CD4-positive, alpha-beta memory T cell (primary cell): ENCODE measurements at regions not wholly inside any gene's neighbourhood (a gene's known extent, or its start where the extent isn't known, plus 50 kb on each side); places are given as distances from the start of the nearest gene placed in this dataset.

Experiments
- CTCF ChIA-PET: fragments of 350-600 bp; sonication (Branson Sonifier 250); formaldehyde crosslinking; loops from one replicate; lab custom pipeline; 2021; ENCODE audit warnings: inconsistent platforms; ENCODE audit not compliant: partially characterized antibody; lab: Charles Lee
- POLR2A ChIA-PET: fragments of 350-600 bp; sonication (Branson Sonifier 250); formaldehyde crosslinking; loops from one replicate; lab custom pipeline; 2021; ENCODE audit not compliant: partially characterized antibody; lab: Charles Lee
- DNase-seq, 5 donors: peaks; one replicate each; pipeline versions ENCODE4 v3.0.0 to v3.0.0-alpha.2; 2020 to 2022; ENCODE audit warnings: mixed read lengths in 1 of 5
- H3K27ac ChIP-seq: one replicate; pipeline ENCODE4 v1.7.0; 2013; ENCODE audit warnings: low read depth, low read length
- H3K27me3 ChIP-seq: 2 replicates; pipeline ENCODE4 v1.7.0; 2013; ENCODE audit warnings: mild to moderate bottlenecking, low read length, moderate library complexity; ENCODE audit not compliant: insufficient read depth
- H3K36me3 ChIP-seq: 2 replicates; pipeline ENCODE4 v1.7.0; 2013; ENCODE audit warnings: mild to moderate bottlenecking, low read length, moderate library complexity; ENCODE audit not compliant: insufficient read depth
- H3K4me1 ChIP-seq: 2 replicates; pipeline ENCODE4 v1.7.0; 2013; ENCODE audit warnings: mild to moderate bottlenecking, low read length, moderate library complexity; ENCODE audit not compliant: insufficient read depth
- H3K4me3 ChIP-seq, 2 donors: one replicate each; pipeline ENCODE4 v1.7.0; 2013; ENCODE audit warnings: low read length in 2 of 2, mild to moderate bottlenecking in 1 of 2
- H3K9me3 ChIP-seq, 2 donors: one replicate each; pipeline ENCODE4 v1.7.0; 2013; ENCODE audit warnings: low read length in 2 of 2, control low read depth in 1 of 2; ENCODE audit not compliant: control insufficient read depth in 1 of 2
- H3K27ac Mint-ChIP-seq, 7 donors: one replicate each; pipeline ENCODE4 v1.8.0; 2020 to 2021; ENCODE audit warnings: mixed read lengths in 7 of 7, mild to moderate bottlenecking in 6 of 7, inconsistent platforms in 3 of 7, moderate library complexity in 3 of 7
- H3K27me3 Mint-ChIP-seq, 2 donors: one replicate each; pipeline ENCODE4 v1.8.0; 2020 to 2021; ENCODE audit warnings: mixed read lengths in 2 of 2
- H3K36me3 Mint-ChIP-seq, 2 donors: one replicate each; pipeline ENCODE4 v1.8.0; 2020 to 2021; ENCODE audit warnings: mixed read lengths in 2 of 2, inconsistent platforms in 1 of 2, mild to moderate bottlenecking in 1 of 2
- H3K4me1 Mint-ChIP-seq, 4 donors: one replicate each; pipeline ENCODE4 v1.8.0; 2020 to 2021; ENCODE audit warnings: mixed read lengths in 4 of 4, mild to moderate bottlenecking in 1 of 4
- H3K4me3 Mint-ChIP-seq, 8 donors: one replicate each; pipeline ENCODE4 v1.8.0; 2020 to 2021; ENCODE audit warnings: mixed read lengths in 8 of 8, mild to moderate bottlenecking in 7 of 8, moderate library complexity in 6 of 8, inconsistent platforms in 3 of 8
- H3K9me3 Mint-ChIP-seq, 8 donors: one replicate each; pipeline ENCODE4 v1.8.0; 2020 to 2021; ENCODE audit warnings: mixed read lengths in 8 of 8, mild to moderate bottlenecking in 5 of 8, inconsistent platforms in 3 of 8, moderate library complexity in 1 of 8
- intact Hi-C: fragments of 100-400 bp; cut with micrococcal nuclease; formaldehyde crosslinking; loops from one replicate; pipeline ENCODE4 v1.15.1; 2023

- no peak for DNase-seq
- POLR2A ChIA-PET = no interaction called here
- Histone ChIP-seq H3K9me3 (no peaks in the 10 kb centered on the region), H3K27me3 (no peaks in the 10 kb centered on the region), H3K27ac (no peak overlapping the region), H3K36me3 (no peaks in the 10 kb centered on the region), H3K4me3 (no peak overlapping the region), H3K4me1 (no peaks in the 10 kb centered on the region)
- H3K27me3 Mint-ChIP-seq = no peaks in the 10 kb centered on the region
- H3K4me1 Mint-ChIP-seq = no peaks in the 10 kb centered on the region
- peaks cover 0 to 2% (median 0%) of the 10 kb centered on the region in 8 donors for H3K9me3 Mint-ChIP-seq
- intact Hi-C loops = no loop called here
- H3K36me3 Mint-ChIP-seq = no peaks in the 10 kb centered on the region
- H3K4me3 Mint-ChIP-seq = no peak overlapping the region
- CTCF ChIA-PET = no interaction called here
- H3K27ac Mint-ChIP-seq = no peak overlapping the region
Measured at GRCh38 chr12:41700940-41701339, 443.7 kb downstream of the GXYLT1 start.

- ChIA-PET CTCF (no interaction called here), POLR2A (no interaction called here)
- Histone ChIP-seq H3K27ac (no peak overlapping the region), H3K27me3 (no peaks in the 10 kb centered on the region), H3K4me1 (no peaks in the 10 kb centered on the region), H3K9me3 (no peaks in the 10 kb centered on the region), H3K36me3 (no peaks in the 10 kb centered on the region), H3K4me3 (no peak overlapping the region)
- H3K9me3 Mint-ChIP-seq = peaks cover 0 to 2% (median 0%) of the 10 kb centered on the region in 8 donors
- intact Hi-C loops = no loop called here
- H3K36me3 Mint-ChIP-seq = no peaks in the 10 kb centered on the region
- no peaks in the 10 kb centered on the region for H3K27me3 Mint-ChIP-seq
- no peak overlapping the region for H3K27ac Mint-ChIP-seq
- DNase-seq = no peak
- no peak overlapping the region for H3K4me3 Mint-ChIP-seq
- H3K4me1 Mint-ChIP-seq = no peaks in the 10 kb centered on the region
Measured at GRCh38 chr12:41699658-41700057, 445.0 kb downstream of the GXYLT1 start.

DNA sequence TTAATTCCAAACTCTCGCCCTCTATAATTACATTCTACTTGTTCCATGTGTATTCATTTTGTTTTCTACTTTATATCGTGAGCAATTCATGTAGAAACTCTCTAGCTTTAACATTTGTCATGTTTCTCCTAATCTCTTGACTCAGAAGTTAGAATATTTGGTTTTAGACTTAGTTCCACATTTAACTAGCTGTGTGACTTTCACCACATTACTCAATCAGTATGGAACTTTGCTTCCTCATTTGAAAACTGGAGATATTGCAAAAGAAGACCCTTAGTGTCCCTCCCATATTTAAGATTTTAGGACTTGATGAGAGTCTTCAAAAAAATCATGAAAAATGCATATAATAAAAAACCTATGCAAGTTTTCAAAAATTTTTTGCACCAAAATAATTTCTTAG is 447.5 kb downstream of the GXYLT1 start:
- Mint-ChIP-seq H3K9me3 (no peaks in the 10 kb centered on the region), H3K4me3 (no peak overlapping the region), H3K27me3 (no peaks in the 10 kb centered on the region), H3K4me1 (no peaks in the 10 kb centered on the region), H3K27ac (no peak overlapping the region), H3K36me3 (no peaks in the 10 kb centered on the region)
- no peaks in the 10 kb centered on the region for H3K36me3 ChIP-seq
- ChIA-PET POLR2A (no interaction called here), CTCF (no interaction called here)
- H3K4me1 ChIP-seq = no peaks in the 10 kb centered on the region
- no peaks in the 10 kb centered on the region for H3K9me3 ChIP-seq
- H3K4me3 ChIP-seq = no peak overlapping the region
- no peak overlapping the region for H3K27ac ChIP-seq
- no peak for DNase-seq
- intact Hi-C loops = no loop called here
- no peaks in the 10 kb centered on the region for H3K27me3 ChIP-seq

GRCh38 chr12:41684997-41685396 is 459.7 kb downstream of the GXYLT1 start:
- Mint-ChIP-seq H3K4me3 (no peak overlapping the region), H3K27me3 (peaks cover 2 to 3% of the 10 kb centered on the region in 2 donors), H3K4me1 (no peaks in the 10 kb centered on the region), H3K36me3 (no peaks in the 10 kb centered on the region), H3K27ac (no peak overlapping the region), H3K9me3 (peaks cover 0 to 2% (median 0%) of the 10 kb centered on the region in 8 donors)
- no peaks in the 10 kb centered on the region for H3K9me3 ChIP-seq
- CTCF ChIA-PET = no interaction called here
- intact Hi-C loops = no loop called here
- no peak overlapping the region for H3K4me3 ChIP-seq
- POLR2A ChIA-PET = no interaction called here
- H3K27me3 ChIP-seq = no peaks in the 10 kb centered on the region
- H3K36me3 ChIP-seq = no peaks in the 10 kb centered on the region
- no peak for DNase-seq
- H3K4me1 ChIP-seq = no peaks in the 10 kb centered on the region
- H3K27ac ChIP-seq = no peak overlapping the region

GRCh38 chr12:41683513-41684240 is 461.0 kb downstream of the GXYLT1 start:
- H3K27ac Mint-ChIP-seq = no peak overlapping the region
- POLR2A ChIA-PET = no interaction called here
- no peak for DNase-seq
- Histone ChIP-seq H3K9me3 (no peaks in the 10 kb centered on the region), H3K27me3 (no peaks in the 10 kb centered on the region), H3K4me1 (no peaks in the 10 kb centered on the region), H3K36me3 (no peaks in the 10 kb centered on the region), H3K27ac (no peak overlapping the region), H3K4me3 (no peak overlapping the region)
- H3K36me3 Mint-ChIP-seq = no peaks in the 10 kb centered on the region
- H3K4me3 Mint-ChIP-seq = no peak overlapping the region
- peaks cover 0 to 2% (median under 1%) of the 10 kb centered on the region in 8 donors for H3K9me3 Mint-ChIP-seq
- H3K27me3 Mint-ChIP-seq = peaks cover 2 to 3% of the 10 kb centered on the region in 2 donors
- H3K4me1 Mint-ChIP-seq = no peaks in the 10 kb centered on the region
- intact Hi-C loops = no loop called here
- CTCF ChIA-PET = no interaction called here

DNA sequence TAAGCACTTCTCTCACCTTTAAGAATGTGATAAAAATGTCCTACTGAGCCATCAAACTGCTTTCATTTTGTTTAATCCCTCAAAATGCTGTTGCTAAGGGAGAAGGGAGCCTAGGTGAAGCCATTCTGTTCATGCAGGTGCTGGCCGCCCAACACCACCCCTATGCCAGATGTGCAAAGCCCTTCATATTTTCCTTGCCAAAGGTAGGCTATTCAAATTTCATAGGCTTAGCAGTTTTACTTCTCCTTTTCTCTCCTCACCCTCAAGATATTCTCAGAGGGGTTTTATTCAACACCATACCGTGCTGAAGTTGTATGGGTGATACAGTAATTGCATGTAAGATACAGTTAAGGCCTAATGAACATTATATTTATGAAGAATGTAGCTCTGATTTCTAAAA is 461.7 kb downstream of the GXYLT1 start:
- Mint-ChIP-seq H3K9me3 (peaks cover 0 to 5% (median 2%) of the 10 kb centered on the region in 8 donors), H3K27ac (no peak overlapping the region), H3K36me3 (no peaks in the 10 kb centered on the region), H3K4me1 (no peaks in the 10 kb centered on the region), H3K4me3 (no peak overlapping the region), H3K27me3 (peaks cover 2 to 3% of the 10 kb centered on the region in 2 donors)
- Histone ChIP-seq H3K4me3 (no peak overlapping the region), H3K27me3 (no peaks in the 10 kb centered on the region), H3K4me1 (no peaks in the 10 kb centered on the region), H3K36me3 (no peaks in the 10 kb centered on the region), H3K9me3 (no peaks in the 10 kb centered on the region), H3K27ac (no peak overlapping the region)
- no peak for DNase-seq
- CTCF ChIA-PET = no interaction called here
- intact Hi-C loops = no loop called here
- POLR2A ChIA-PET = no interaction called here

- H3K36me3 Mint-ChIP-seq = no peaks in the 10 kb centered on the region
- no peak overlapping the region for H3K4me3 Mint-ChIP-seq
- peaks cover 0 to 5% (median 2%) of the 10 kb centered on the region in 8 donors for H3K9me3 Mint-ChIP-seq
- no peak for DNase-seq
- CTCF ChIA-PET = no interaction called here
- H3K9me3 ChIP-seq = no peaks in the 10 kb centered on the region
- intact Hi-C loops = no loop called here
- no peaks in the 10 kb centered on the region for H3K27me3 ChIP-seq
- no peaks in the 10 kb centered on the region for H3K4me1 ChIP-seq
- H3K36me3 ChIP-seq = no peaks in the 10 kb centered on the region
- no peak overlapping the region for H3K27ac Mint-ChIP-seq
- H3K27ac ChIP-seq = no peak overlapping the region
- H3K4me3 ChIP-seq = no peak overlapping the region
- POLR2A ChIA-PET = no interaction called here
- H3K4me1 Mint-ChIP-seq = no peaks in the 10 kb centered on the region
- peaks cover 2 to 3% of the 10 kb centered on the region in 2 donors for H3K27me3 Mint-ChIP-seq
Measured at GRCh38 chr12:41681898-41682297, 462.8 kb downstream of the GXYLT1 start.
